ENCODE measurements at regions not wholly inside any gene's neighbourhood (a gene's known extent, or its start where the extent isn't known, plus 50 kb on each side); places are given as distances from the start of the nearest gene placed in this dataset.

- TF ChIP-seq CTCF (IDR thresholded peaks at IDR 0.05) (no peak), POLR2A (IDR thresholded peaks at IDR 0.05) (no peak)
Measured at GRCh38 chr7:17560966-17561365, 262.5 kb downstream of the AHR start.
